HG03097 (cell line): ENCODE measurements at regions not wholly inside any gene's neighbourhood (a gene's known extent, or its start where the extent isn't known, plus 50 kb on each side); places are given as distances from the start of the nearest gene placed in this dataset.
"Not testable (repeated sequence)": the region's sequence is repeated elsewhere in the genome, so short reads cannot be mapped to it uniquely, and the experiment has no call there.

Source experiments
- ATAC-seq: cut with Tn5 transposase; IDR thresholded peaks from one replicate; pipeline ENCODE4 v1.9.1; 2021; ENCODE audit not compliant: unreplicated experiment, low FRiP score

DNA sequence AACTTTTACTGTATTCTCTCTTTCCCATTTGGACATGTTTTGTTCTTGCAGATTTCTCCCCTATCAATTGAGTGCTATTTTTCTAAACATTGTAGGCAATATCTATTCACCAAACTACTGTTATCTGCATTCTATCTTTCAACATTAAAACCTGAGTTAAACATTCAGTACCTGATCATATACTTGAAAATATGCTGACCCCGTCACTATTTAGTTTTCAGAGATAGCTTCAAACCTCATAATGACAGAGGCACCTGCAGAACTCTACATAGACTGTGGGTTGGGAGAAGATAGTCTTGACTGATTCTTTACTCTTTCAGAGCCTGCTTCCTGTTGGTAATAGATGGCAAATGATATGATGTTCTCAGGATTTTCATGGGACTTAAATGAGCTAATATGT, 965.7 kb upstream of the GOT2 start:
- no peak for ATAC-seq

DNA sequence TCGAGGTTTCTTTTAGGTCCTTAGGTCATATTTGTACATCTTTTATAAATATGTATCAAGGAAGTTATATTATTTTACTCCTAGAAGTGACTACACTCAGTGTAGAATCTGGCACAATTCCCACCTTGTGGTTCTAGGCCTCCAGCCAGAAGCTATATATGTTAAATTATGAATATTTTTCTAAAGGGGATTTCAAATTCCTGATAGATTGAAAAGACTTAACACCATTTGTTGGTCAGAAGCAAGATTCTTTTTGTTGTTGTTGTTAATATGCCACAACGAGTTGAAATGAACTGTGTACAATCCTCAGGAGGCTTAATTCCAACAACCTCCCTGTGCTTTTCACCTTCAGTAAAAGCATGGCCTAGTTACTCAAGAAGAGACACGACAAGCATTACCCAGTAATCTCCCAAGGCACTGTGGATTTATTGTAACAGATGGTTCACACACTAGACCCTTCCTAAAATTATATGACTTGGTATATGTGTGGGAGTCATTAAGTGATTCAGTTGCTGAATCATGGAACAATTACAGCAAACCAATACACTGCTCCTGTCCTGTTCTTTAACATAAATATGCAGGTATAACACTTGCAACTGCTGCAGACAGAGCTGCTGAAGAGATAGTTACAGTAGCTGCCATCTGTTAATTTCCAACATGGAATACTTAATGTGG, 964.4 kb upstream of the GOT2 start:
- no peak for ATAC-seq

DNA sequence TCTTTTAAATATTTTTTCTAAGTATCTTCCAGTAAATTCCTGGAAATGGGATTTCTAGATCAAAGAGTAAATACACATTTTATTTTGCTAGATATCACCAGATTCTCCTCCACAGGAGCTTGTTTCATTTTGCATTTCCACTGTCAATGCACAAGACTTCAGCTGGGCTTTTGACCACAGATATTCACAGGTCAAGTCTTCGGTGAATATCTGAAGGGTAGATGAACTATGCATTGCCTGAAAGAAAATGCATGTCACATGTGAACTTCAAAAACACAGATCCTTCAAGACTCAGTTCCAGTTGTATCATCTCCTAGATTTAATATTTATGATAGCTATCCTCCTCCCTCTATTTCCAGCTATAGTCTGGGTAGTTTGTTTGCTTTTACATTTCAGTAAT, 963.6 kb upstream of the GOT2 start:
- ATAC-seq, result no peak

DNA sequence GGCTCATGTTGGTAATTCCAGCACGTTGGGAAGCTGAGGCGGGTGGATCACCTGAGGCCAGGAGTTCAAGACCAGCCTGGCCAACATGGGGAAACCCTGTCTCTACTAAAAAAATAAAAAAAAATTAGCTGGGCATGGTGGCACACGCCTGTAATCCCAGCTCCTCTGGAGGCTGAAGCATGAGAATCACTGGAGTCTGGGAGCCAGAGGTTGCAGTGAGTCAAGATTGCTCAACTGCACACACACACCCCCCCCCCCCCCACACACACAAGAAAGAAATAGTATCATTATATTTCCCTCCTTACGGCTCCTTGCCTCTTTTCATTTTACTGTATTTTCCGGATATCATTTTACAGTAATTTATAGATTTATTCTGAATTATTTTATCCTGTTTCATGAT, 963.1 kb upstream of the GOT2 start:
- no peak for ATAC-seq

DNA sequence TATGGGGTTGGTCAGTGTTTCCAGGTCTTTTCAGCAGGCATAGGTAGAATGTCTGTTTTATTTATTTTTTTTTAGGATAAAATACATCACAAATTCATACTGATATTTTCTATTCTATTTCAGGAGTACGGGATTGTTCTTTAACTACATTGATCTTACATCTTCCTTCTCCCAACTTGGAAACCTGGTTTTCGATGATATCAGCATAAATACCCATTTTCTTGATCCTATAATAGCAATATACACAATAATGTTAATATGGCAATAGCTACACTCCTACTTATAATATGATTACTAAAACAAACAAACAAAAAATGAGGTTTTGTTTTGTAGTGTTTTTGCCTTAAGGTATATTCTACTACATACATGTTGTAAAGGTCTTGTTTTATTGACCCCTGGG, 962.4 kb upstream of the GOT2 start:
- ATAC-seq, result no peak

DNA sequence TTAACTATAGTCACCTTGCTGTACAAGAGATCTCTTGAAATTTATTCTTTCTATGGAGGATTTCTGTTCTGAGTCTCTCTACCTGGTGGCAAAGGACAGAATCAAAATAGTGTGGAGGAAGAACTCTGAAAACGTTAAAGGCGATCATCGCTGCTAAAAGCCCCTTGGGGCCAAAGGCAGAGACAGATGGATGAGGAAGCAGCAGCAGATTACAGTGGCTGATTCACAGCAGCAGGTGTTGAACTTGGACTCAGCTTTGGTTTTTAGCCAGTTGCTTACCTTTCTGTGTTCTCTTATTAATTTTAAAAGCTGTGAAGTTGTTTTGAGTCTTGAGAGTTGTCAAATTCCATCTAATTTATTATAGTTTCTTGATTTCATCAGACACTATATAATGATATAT, 956.1 kb upstream of the GOT2 start:
- ATAC-seq, result no peak

DNA sequence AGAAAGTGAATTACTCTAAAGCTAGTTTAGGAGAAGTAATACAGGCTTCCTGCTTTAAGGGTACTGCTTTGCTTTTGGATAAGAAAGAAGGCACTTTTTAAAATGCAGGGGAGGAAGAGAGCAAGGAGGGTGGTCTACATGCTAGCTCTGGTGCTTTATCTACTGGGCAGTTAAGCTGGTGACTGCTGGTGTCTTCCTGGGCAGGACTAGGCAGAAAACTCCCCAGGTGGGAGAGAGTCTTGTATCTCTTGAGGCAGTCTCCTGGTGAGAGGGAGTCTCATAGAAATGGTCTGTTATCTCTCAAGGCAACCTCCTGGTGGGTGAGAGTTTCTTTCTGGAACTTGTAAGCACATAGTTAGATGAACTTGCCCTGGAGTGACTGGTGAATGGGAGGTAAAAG, 953.9 kb upstream of the GOT2 start:
- no peak for ATAC-seq

DNA sequence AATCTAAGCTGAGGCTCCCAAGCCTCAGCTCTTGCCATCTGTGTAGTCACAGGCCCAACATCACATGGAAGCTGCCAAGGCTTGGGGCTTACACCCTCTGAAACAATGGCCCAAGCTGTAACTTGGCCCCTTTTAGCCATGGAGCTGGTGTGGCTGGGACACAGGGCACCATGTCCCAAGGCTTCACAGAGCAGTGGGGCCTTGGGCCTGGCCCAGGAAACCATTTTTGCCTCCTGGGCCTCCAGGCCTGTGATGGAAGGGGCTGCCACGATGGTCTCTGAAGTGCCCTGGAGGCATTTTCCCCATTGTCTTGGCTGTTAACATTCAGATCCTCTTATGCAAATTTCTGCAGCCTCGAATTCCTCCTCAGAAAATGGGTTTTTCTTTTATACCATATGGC, 952.3 kb upstream of the GOT2 start:
- ATAC-seq, result no peak

DNA sequence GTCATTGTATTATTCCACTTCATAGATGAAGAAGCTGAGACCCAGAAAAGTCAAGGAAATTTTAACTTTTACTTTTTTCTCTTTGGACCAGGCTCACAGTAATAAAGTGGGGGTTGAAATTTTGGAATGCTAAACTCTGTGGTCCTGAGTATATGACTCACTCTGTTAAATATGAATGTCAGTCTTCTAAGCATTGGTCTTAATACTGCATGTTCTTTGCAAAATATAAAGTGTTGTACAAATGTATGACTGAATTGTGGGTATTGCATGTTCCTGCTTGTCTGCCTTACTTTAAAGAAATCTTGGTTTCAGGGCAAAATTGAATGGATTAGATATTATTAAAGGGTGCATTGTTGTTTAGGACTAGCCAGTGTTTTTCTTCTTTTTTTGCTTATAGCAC, 950.8 kb upstream of the GOT2 start:
- ATAC-seq, result no peak

DNA sequence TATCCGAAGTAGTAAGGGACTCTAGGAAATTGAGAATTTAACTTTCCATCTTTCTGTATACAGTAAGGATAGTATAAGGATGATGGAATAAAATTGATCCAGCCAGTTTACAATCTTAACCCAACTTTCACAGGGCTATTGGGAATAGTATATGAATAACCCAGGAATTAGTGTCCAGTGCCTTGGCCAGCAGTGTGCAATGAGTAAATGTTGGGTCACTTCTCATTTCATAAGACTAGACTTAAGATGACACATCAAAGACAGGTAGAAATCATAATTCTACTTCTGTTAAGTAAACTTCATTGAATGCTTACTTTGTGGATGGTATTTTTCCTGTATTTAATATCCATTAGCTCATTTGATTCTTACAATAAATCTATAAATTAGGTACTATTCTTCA, 949.6 kb upstream of the GOT2 start:
- no peak for ATAC-seq

DNA sequence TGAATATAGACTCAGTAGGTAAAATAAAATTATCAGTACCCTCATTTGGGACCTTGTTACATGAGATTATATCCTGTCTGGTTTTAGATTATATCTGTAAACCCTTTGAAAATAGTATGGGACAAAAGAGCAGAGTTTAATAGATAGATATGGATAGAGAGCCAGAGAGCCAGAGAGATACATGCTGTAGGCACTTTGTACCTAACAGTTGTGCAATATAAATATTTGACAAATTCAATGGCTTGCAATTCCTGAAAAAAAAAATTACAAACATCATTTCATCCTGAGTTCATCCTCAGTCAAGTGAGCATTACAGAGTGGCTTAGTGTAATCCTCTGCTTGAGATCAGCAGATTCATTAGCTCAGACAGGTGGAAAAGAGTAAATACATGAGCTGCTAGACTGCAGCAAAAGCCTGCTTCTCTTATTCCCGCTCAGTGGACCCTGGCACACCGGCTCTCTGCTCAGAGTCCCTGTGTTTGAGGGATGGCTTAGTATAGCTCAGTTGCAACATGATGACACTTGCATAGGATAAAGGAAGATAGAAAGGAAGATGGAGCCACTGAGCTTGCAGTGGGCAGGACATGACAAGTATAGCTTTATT, 931.6 kb upstream of the GOT2 start:
- ATAC-seq, result no peak

DNA sequence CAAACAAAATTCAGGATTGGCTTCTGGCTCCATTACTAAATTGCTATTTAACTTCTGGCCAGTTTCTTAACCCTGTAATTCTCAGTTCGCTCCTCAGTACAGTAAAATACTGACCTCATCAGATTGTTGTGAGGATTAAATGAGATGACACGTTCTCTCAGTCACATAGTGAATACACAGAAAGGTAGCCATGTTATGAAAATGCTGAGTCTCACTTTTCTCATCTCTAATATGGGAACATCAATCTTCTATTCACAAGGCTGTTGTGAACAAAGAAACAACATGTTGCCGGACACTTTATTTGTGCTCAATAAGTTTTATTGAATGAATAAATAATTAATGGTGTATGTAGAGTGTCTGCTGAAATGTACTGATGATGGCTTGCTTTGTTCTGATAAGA, 924.5 kb upstream of the GOT2 start:
- ATAC-seq, result no peak

DNA sequence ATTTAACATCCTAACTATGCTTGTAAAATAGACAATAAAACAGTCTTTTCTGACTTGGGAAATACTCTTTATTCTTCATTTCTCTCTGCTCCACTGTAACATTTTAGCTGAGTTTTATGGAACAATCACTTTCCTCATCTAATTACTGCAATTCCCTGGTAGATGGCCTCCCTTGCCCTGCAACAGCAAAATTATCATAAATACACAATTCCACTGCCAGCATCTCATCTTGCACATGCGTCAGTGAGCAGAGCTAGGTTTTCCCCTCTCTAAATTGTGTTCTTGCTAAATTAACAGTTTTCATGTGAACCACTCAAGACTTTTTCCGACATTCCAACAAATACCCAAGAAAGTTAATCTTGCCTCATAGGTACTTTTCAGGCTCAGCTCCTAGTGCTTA, 920.9 kb upstream of the GOT2 start:
- ATAC-seq, result no peak

DNA sequence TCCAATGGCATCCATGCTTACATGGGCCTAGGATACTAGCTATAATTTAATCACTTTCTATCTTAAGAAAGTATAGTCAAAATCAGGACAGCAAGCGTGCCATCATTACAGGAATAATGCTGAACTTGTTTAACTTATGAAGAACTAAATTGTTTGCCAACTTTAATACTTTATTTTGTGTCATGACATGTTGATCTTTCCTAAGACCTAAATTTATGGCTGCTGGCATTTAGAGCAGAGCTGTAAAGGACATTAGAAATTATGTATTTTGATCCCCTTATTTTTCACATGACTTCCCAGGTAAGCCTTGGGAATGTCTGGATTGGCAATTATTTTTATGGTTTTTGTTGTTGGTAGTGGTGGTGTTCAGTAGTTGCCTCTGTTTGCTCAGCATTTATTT, 920.3 kb upstream of the GOT2 start:
- ATAC-seq, result no peak

DNA sequence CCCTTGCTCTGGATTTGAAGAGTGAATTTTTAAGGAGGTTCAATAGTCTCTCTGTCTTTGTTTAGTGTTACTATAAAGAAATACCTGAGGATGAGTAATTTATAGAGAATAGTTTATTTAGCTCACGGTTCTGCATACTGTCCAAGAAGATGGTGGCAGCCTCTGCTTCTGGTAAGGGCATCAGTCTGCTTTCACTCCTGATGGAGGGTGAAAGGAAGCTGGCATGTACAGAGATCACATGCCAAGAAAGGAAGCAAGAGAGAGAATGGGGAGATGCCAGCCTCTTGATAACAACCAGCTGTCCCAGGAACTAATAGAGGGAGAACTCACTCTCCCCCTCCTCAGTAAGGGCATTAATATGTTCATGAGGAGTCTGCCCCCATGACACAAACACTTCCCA, 917.5 kb upstream of the GOT2 start:
- no peak for ATAC-seq

DNA sequence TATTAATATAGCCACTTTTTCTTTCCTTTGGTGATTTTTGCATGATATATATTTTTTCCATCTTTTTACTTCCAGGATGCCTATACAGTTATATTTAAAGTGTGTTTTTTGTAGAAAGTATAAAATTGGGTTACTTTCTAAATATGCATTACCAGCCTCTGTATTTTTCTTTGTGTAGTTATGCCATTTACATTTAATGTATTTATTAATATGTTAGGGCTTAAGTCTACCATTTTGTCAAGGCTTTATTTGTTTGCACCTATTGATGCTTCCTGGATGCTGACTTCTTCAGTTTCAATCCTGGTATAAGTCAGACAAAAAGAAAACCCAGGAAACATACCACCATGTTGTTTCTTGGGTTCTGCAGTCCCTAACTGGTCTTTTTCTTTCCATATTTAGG, 911.1 kb upstream of the GOT2 start:
- ATAC-seq, result no peak

DNA sequence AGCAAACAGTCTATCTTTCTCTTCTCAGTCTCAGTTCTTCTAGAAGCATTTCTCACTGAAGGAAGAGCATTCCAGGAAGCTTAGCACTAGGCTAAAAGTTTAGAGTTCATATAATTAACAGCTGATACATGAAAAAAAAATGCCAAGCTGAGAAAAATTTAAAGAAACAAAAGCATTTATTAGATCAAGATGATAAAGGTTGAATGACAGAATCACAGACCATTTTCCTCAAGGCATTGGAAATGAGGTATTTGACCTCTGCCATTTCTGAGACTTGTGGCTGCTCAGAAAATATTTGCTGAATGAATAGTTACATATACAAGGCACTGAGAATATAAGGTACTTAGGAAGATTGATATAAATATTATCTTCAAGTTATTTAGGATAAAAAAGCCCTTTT, 901.6 kb upstream of the GOT2 start:
- ATAC-seq, result no peak

DNA sequence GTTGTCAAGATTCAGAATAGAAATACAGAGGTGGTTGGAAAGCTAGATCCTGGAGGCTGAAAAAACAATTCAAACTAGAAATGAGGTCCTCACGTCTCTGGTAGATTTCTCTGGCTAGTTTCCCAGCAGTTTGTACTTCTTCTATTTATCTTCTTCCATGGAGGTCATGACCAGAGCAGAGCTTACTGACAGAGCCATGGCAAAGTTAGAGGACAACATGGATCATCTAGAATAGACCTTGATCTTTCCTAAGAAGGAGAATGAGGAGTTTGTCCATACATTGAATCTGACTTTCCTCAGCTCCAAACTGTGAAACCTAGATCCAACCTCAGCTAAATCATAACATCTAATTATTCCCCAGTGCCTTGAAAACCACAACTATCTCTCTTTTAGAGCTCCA, 900.8 kb upstream of the GOT2 start:
- ATAC-seq, result no peak

DNA sequence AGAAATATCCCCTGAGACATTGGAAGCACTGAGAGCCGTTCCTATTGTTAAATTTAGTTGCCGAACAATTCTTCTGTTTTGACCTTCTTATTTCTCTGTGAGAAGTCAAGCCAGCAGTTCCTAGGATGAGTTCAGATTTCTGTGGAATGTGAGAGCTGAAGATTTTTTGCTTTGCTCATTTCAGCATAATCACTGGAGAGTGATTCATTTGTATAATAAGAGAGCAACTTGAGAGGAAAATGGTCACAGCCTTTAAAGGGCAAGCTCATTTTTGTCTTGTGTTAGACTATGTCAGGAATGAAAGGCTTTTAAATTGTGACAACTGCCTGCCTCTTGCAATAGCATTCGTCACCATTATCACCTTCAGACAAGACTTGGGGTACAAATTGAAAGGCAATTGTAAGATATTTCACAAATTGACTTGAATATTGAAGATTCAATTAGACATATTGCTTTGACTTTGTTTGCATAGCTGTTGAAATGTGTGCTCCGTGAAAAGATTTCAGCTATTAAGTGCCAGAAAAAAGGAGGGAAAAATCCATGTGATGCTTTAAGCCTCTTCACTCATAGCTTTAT, 900.0 kb upstream of the GOT2 start:
- no peak for ATAC-seq

DNA sequence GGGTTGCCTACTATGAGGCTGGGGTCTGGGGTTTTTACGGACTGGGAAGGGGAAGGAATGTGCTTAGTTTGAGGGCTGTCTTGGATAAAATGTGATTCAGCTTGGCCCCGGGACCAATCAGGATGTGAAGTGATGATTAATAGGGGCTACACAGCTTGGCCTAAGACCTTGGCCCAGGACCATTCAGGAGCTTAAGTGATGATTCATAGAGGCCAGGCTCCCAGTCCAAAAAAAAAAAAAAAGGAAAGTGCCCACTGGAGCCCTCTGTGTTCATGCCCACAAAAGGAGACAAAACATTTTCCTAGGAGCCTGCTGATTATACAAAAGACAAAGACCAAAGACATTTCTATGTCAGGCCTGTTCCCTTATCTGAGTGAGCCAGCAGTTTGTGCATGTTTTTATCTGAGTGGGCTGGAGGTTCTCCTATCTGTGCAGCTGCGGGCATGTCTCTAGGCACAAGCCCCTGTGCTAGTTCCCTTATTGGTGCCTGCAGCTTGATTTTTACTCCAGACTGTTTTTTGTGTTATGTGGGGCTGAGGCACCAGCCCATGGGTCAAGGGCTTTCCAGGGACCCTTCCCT, 898.2 kb upstream of the GOT2 start:
- ATAC-seq, result no peak

DNA sequence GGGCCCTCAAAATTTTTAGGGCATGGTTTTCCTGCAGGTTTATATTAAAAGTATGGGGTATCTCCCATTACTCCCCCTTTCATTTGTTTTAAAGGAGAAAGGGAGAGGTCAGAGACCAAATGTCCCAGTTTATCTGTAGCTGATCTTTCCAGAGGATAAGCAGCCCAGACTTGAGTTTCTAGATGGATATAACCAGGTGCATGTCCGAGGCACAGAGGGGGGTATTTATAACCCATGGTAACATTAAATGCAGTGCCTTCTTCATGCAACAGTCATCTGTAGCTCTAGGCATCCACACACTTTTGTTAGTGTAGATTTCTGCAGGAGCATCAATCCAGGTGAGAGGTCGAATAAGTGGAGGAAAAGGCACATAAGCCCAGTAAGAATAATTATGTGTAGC, 890.3 kb upstream of the GOT2 start:
- ATAC-seq, result not testable (repeated sequence)
